GM23338 (cell line): ENCODE measurements at regions not wholly inside any gene's neighbourhood (a gene's known extent, or its start where the extent isn't known, plus 50 kb on each side); places are given as distances from the start of the nearest gene placed in this dataset.

Source experiments
- CTCF ChIP-seq, 2 experiments: fragments of 200-600 bp in 1 of 2; sonication (generic) in 1 of 2; conservative IDR thresholded peaks; 2 replicates each; pipeline versions ENCODE4 v1.5.1 to v1.6.1; 2016 to 2017; ENCODE audit warnings: antibody characterized with exemption in 2 of 2, low read depth in 2 of 2, mild to moderate bottlenecking in 2 of 2, moderate library complexity in 1 of 2
- EZH2 ChIP-seq: fragments of 200-600 bp; sonication (generic); IDR thresholded peaks from one replicate; pipeline ENCODE4 v1.8.0; 2017; ENCODE audit warnings: antibody characterized with exemption, mild to moderate bottlenecking, low read depth; ENCODE audit not compliant: unreplicated experiment
- POLR2AphosphoS5 ChIP-seq: IDR thresholded peaks from 2 replicates; pipeline ENCODE4 v1.6.1; 2016; ENCODE audit warnings: antibody characterized with exemption, low read depth
- REST ChIP-seq: IDR thresholded peaks from one replicate; pipeline ENCODE4 v1.6.1; 2018; ENCODE audit warnings: antibody characterized with exemption; ENCODE audit not compliant: unreplicated experiment

- no peak for TF ChIP-seq CTCF (conservative IDR thresholded peaks at IDR 0.05; ENCODE audit: low read depth in 2 of 2)
- no peak for TF ChIP-seq REST
- TF ChIP-seq EZH2, result no peak
- TF ChIP-seq POLR2AphosphoS5, result no peak
Observed at GRCh38 chr3:83457551-83457950, 1501.2 kb upstream of the CADM2 start.
